ENCODE measurements at regions not wholly inside any gene's neighbourhood (a gene's known extent, or its start where the extent isn't known, plus 50 kb on each side); places are given as distances from the start of the nearest gene placed in this dataset.

GRCh38 chr5:101278011-101278687, 375.1 kb upstream of the ST8SIA4 start:
- TF ChIP-seq, protein P1, sequence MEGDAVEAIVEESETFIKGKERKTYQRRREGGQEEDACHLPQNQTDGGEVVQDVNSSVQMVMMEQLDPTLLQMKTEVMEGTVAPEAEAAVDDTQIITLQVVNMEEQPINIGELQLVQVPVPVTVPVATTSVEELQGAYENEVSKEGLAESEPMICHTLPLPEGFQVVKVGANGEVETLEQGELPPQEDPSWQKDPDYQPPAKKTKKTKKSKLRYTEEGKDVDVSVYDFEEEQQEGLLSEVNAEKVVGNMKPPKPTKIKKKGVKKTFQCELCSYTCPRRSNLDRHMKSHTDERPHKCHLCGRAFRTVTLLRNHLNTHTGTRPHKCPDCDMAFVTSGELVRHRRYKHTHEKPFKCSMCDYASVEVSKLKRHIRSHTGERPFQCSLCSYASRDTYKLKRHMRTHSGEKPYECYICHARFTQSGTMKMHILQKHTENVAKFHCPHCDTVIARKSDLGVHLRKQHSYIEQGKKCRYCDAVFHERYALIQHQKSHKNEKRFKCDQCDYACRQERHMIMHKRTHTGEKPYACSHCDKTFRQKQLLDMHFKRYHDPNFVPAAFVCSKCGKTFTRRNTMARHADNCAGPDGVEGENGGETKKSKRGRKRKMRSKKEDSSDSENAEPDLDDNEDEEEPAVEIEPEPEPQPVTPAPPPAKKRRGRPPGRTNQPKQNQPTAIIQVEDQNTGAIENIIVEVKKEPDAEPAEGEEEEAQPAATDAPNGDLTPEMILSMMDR (conservative IDR thresholded peaks at IDR 0.05; ENCODE audit: low read length): no peak
- no peak for TF ChIP-seq EZH2phosphoT487 (IDR thresholded peaks at IDR 0.05; ENCODE audit: borderline replicate concordance)
